ENCODE measurements at regions not wholly inside any gene's neighbourhood (a gene's known extent, or its start where the extent isn't known, plus 50 kb on each side); places are given as distances from the start of the nearest gene placed in this dataset. TPM values are rescaled to one million over a fixed set of nuclear protein-coding genes. Genes with fewer than 3 reads are reported as not detected.

DNA sequence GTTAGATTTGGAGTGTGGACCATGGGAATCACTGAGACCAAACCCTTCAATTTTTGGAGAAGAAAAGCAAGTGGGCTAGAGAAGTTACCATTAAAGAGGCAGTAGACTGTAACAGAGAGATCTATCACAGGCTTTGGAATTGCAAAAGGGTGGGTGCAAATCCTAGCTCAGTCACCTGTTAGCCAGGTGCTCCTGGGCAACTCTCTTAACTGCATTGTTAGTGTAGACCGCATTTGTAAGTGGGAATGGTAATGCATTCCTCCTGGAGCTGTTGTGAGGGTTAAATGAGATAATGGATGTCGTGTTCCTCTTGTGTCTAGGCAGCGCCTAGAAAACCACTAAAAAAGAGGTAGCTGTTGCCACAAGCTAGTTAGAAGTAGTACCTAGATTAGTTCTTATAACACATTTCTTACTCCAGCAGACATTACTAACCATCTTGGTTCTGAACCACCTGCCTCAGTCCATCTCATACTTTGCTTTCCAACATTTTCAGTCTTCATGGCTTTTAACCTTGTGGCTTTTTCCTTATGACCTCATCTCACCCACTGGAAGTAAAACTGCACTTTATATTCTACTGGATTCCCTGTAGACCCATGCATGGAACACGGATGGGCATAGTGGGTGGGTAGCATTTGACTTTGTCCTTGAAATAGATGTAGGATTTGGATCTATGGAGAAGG is 153.0 kb downstream of the HIPK3 start:
- Mint-ChIP-seq H3K36me3 (no peaks in the 10 kb centered on the region), H3K27ac (no peak overlapping the region), H3K9me3 (no peaks in the 10 kb centered on the region), H3K4me3 (no peak overlapping the region), H3K4me1 (no peaks in the 10 kb centered on the region), H3K27me3 (ENCODE audit: low read depth in 3 of 3) (peaks cover 15 to 19% (median 19%) of the 10 kb centered on the region in 3 donors)
- no peaks in the 10 kb centered on the region for H3K4me1 ChIP-seq (ENCODE audit: control insufficient read depth in 1 of 2, insufficient read depth in 2 of 2, low read length in 2 of 2)
- no peak for DNase-seq
- H3K27me3 ChIP-seq (ENCODE audit: control insufficient read depth in 2 of 2, insufficient read depth in 2 of 2, low read length in 2 of 2) = peaks cover 18% of the 10 kb centered on the region in 2 donors
- TF ChIP-seq, protein P1, sequence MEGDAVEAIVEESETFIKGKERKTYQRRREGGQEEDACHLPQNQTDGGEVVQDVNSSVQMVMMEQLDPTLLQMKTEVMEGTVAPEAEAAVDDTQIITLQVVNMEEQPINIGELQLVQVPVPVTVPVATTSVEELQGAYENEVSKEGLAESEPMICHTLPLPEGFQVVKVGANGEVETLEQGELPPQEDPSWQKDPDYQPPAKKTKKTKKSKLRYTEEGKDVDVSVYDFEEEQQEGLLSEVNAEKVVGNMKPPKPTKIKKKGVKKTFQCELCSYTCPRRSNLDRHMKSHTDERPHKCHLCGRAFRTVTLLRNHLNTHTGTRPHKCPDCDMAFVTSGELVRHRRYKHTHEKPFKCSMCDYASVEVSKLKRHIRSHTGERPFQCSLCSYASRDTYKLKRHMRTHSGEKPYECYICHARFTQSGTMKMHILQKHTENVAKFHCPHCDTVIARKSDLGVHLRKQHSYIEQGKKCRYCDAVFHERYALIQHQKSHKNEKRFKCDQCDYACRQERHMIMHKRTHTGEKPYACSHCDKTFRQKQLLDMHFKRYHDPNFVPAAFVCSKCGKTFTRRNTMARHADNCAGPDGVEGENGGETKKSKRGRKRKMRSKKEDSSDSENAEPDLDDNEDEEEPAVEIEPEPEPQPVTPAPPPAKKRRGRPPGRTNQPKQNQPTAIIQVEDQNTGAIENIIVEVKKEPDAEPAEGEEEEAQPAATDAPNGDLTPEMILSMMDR (IDR thresholded peaks at IDR 0.05) = no peak
- H3K27ac ChIP-seq (ENCODE audit: low read depth in 1 of 2, low read length in 2 of 2) = no peak overlapping the region
- no peak overlapping the region for H3K9ac ChIP-seq (ENCODE audit: insufficient read depth, low read length, poor library complexity, severe bottlenecking)
- H3K79me2 ChIP-seq (ENCODE audit: insufficient read depth, low read length) = no peaks in the 10 kb centered on the region
- no peak overlapping the region for H3K4me3 ChIP-seq (replicated peaks in 1 of 3; ENCODE audit: low read depth in 2 of 3, low read length in 3 of 3)
- H3K4me2 ChIP-seq (replicated peaks; ENCODE audit: extremely low read depth, low read length, poor library complexity, severe bottlenecking) = no peak overlapping the region
- intact Hi-C loops (cut with micrococcal nuclease) = no loop called here
- no peaks in the 10 kb centered on the region for H3K9me3 ChIP-seq (replicated peaks in 1 of 2; ENCODE audit: control insufficient read depth in 1 of 2, insufficient read depth in 1 of 2, low read length in 2 of 2)
- H3K36me3 ChIP-seq (replicated peaks in 1 of 2; ENCODE audit: control insufficient read depth in 1 of 2, insufficient read depth in 2 of 2, low read length in 2 of 2) = no peaks in the 10 kb centered on the region
- H4K20me1 ChIP-seq (ENCODE audit: insufficient read depth, low read length) = no peaks in the 10 kb centered on the region
- 79% methylated on average over 2 of the region's 4 CpGs for whole genome bisulfite sequencing (ENCODE audit: insufficient coverage)
- no peak overlapping the region for H2AFZ ChIP-seq (ENCODE audit: insufficient read depth, low read depth, low read length, poor library complexity, severe bottlenecking)

Small RNA genes in the stretch of these regions (small RNA-seq; reads per million reads assigned to genes)
- not detected for gene AL133399.1 (ENCODE audit: insufficient read length, low read depth)
